ENCODE measurements at regions not wholly inside any gene's neighbourhood (a gene's known extent, or its start where the extent isn't known, plus 50 kb on each side); places are given as distances from the start of the nearest gene placed in this dataset.
A peak's percentile ranks its signal among the peaks of the same experiment; 100 is the strongest.

GRCh38 chr16:54385141-54385540, 98.6 kb upstream of the IRX3 start:
- H3K4me3 ChIP-seq (ENCODE audit: low read length), result no peak overlapping the region
- TF ChIP-seq CTCF (conservative IDR thresholded peaks at IDR 0.05; ENCODE audit: low read length), result no peak
- DNase-seq (ENCODE audit: low read depth), result no peak

- TF ChIP-seq CTCF (conservative IDR thresholded peaks at IDR 0.05; ENCODE audit: low read length), result no peak
- no peak for DNase-seq (ENCODE audit: low read depth)
- H3K4me3 ChIP-seq (ENCODE audit: low read length), result no peak overlapping the region
Observed at GRCh38 chr16:54381601-54382313, 95.2 kb upstream of the IRX3 start.

- no peak for DNase-seq (ENCODE audit: low read depth)
- no peak overlapping the region for H3K4me3 ChIP-seq (ENCODE audit: low read length)
- TF ChIP-seq CTCF (conservative IDR thresholded peaks at IDR 0.05; ENCODE audit: low read length), result no peak
Observed at GRCh38 chr16:54375071-54375470, 88.5 kb upstream of the IRX3 start.

- H3K4me3 ChIP-seq (ENCODE audit: low read length), result peak overlapping the region; percentile 49
- peak; percentile 79 for DNase-seq (ENCODE audit: low read depth)
- TF ChIP-seq CTCF (conservative IDR thresholded peaks at IDR 0.05; ENCODE audit: low read length), result no peak
Observed at GRCh38 chr16:54373534-54374520, 87.2 kb upstream of the IRX3 start.

GRCh38 chr16:54370278-54371040, 83.9 kb upstream of the IRX3 start:
- H3K4me3 ChIP-seq (ENCODE audit: low read length), result no peak overlapping the region
- no peak for TF ChIP-seq CTCF (conservative IDR thresholded peaks at IDR 0.05; ENCODE audit: low read length)
- no peak for DNase-seq (ENCODE audit: low read depth)

GRCh38 chr16:54369861-54370260, 83.3 kb upstream of the IRX3 start:
- DNase-seq (ENCODE audit: low read depth), result no peak
- no peak overlapping the region for H3K4me3 ChIP-seq (ENCODE audit: low read length)
- no peak for TF ChIP-seq CTCF (conservative IDR thresholded peaks at IDR 0.05; ENCODE audit: low read length)
